ENCODE measurements at regions not wholly inside any gene's neighbourhood (a gene's known extent, or its start where the extent isn't known, plus 50 kb on each side); places are given as distances from the start of the nearest gene placed in this dataset.

DNA sequence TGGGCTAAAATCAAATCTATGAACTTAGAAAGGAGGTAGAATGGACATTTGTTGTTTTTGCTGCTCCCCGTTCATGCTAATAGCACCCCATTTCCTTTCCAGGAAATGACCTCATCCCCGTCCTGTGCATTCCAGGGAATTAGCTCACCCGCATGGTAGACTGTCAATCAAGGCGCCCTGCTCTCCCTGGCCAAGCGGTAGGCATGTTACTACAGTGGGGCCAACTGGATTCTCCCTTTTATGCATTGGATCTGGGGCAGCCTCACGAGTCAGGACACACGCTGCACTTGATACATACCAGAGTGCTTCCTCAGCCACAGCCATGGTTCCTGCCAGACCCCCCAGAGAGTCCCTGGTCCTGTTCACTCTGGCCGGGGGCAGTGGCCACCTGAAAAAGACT, 111.0 kb upstream of the PTCH1 start (continued):
- TF ChIP-seq NONO (IDR thresholded peaks at IDR 0.05; ENCODE audit: low read depth in 2 of 2, low read length in 1 of 2) (no peak), ZBTB1 (CRISPR knock-in tag; IDR thresholded peaks at IDR 0.05; ENCODE audit: borderline replicate concordance, low read depth) (no peak), HNRNPL (IDR thresholded peaks at IDR 0.05; ENCODE audit: low read depth, low read length) (no peak), TBP (optimal IDR thresholded peaks at IDR 0.05; ENCODE audit: low read depth, low read length) (no peak)
- TF ChIP-seq, protein P1, sequence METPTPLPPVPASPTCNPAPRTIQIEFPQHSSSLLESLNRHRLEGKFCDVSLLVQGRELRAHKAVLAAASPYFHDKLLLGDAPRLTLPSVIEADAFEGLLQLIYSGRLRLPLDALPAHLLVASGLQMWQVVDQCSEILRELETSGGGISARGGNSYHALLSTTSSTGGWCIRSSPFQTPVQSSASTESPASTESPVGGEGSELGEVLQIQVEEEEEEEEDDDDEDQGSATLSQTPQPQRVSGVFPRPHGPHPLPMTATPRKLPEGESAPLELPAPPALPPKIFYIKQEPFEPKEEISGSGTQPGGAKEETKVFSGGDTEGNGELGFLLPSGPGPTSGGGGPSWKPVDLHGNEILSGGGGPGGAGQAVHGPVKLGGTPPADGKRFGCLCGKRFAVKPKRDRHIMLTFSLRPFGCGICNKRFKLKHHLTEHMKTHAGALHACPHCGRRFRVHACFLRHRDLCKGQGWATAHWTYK (CRISPR knock-in tag; IDR thresholded peaks at IDR 0.05) = no peak
- TF ChIP-seq, protein P2, sequence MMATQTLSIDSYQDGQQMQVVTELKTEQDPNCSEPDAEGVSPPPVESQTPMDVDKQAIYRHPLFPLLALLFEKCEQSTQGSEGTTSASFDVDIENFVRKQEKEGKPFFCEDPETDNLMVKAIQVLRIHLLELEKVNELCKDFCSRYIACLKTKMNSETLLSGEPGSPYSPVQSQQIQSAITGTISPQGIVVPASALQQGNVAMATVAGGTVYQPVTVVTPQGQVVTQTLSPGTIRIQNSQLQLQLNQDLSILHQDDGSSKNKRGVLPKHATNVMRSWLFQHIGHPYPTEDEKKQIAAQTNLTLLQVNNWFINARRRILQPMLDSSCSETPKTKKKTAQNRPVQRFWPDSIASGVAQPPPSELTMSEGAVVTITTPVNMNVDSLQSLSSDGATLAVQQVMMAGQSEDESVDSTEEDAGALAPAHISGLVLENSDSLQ (IDR thresholded peaks at IDR 0.05) = peak; percentile 59

DNA sequence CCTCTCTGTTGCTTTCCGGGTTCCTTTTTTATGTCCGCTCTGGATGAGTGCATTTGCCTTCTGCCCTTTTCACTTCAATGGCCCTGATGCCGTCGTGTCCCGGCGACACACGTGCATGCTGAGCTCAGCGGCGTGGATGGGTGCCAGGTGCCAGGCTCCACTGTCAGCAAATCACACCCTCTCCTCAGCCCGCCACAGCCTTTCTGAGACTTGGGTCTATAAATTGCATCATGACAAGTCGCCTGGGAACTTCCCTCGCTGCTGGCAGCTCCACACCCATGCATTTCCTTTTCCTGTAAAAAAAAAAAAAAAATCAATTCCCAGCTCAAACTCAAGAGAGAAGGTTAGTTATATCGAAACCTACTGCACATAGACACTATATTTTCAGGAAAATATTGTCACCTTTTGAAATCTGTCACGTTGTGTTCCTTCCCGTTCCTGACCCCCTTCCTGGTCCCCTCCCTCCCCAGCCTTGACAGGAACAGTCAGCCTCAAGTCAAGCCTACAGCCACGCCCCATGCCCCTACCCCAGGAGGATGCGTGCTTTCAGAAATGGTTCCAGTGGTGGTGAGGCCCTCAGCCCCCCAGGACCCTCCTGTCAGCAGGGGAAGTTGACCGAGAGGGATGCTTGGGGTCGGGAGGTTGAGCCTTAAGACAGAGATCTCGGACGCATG, 110.3 kb upstream of the PTCH1 start:
- H3K27me3 ChIP-seq (ENCODE audit: control insufficient read depth in 2 of 2, insufficient read depth in 2 of 2, low read length in 2 of 2) = peaks cover 21 to 37% of the 10 kb centered on the region in 2 experiments; a peak in 4 of 5 replicates
- FAIRE-seq = no peak
- H3K4me1 ChIP-seq (replicated peaks in 1 of 2; ENCODE audit: control insufficient read depth in 2 of 2, insufficient read depth in 2 of 2, low read length in 2 of 2) = peaks cover 0 to 7% of the 10 kb centered on the region in 2 experiments; a peak in 2 of 5 replicates
- H3K4me2 ChIP-seq (ENCODE audit: insufficient read depth, low read length) = no peak overlapping the region
- no peaks in the 10 kb centered on the region; the same call in 1 of the 2 replicates for H4K20me1 ChIP-seq (replicated peaks; ENCODE audit: control insufficient read depth, insufficient read depth, low read length)
- ATAC-seq = no peak
- ChIA-PET POLR2A (interaction anchor here (0.6 to 1.0 kb wide), 2 partner anchors 21 to 1509 kb away, joined by 3 read pairs; no protein-coding TSS in a partner anchor), CTCF (ENCODE audit: low intra/inter-chr PET ratio) (no interaction called here)
- H2AFZ ChIP-seq (ENCODE audit: low read depth, low read length) = no peak overlapping the region
- DNase-seq (ENCODE audit: extremely low read depth in 1 of 4, low spot score in 3 of 4) = no peak
- in situ Hi-C loops (cut with MboI) = no loop called here
- H3K9me1 ChIP-seq (ENCODE audit: control insufficient read depth, insufficient read depth, low read length) = no peaks in the 10 kb centered on the region
- no peak overlapping the region for H3K4me3 ChIP-seq
- no peak overlapping the region for H3K27ac ChIP-seq (ENCODE audit: extremely low read depth, low read depth, low read length)
- BruUV-seq (replicated peaks) = no TSS peak
- no peaks in the 10 kb centered on the region for H3K9me3 ChIP-seq (replicated peaks; ENCODE audit: control insufficient read depth, insufficient read depth, low read depth, low read length)
- no peaks in the 10 kb centered on the region for H3K36me3 ChIP-seq (ENCODE audit: control insufficient read depth, insufficient read depth, low read length)
- no peaks in the 10 kb centered on the region for H3K79me2 ChIP-seq (ENCODE audit: control insufficient read depth, insufficient read depth, low read length)
- H3K9ac ChIP-seq (ENCODE audit: insufficient read depth in 1 of 2, low read depth in 2 of 2, low read length in 2 of 2) = no peak overlapping the region
- WGBS (ENCODE audit: insufficient coverage, low coverage, missing lambda C conversion rate) = 3% methylated on average over 19 of the region's 21 CpGs
- intact Hi-C loops (cut with micrococcal nuclease) = no loop called here
- TF ChIP-seq CREBBP (IDR thresholded peaks at IDR 0.05; ENCODE audit: low read depth, low read length) (no peak), ZFPM2 (CRISPR knock-in tag; IDR thresholded peaks at IDR 0.05) (no peak), GABPA (tag; conservative IDR thresholded peaks at IDR 0.05; ENCODE audit: low read depth) (peak; percentile 69)

Data from K562 (cell line).